Occipital lobe (tissue), 1 donor: ENCODE measurements at regions not wholly inside any gene's neighbourhood (a gene's known extent, or its start where the extent isn't known, plus 50 kb on each side); places are given as distances from the start of the nearest gene placed in this dataset.

Experiments
- DNase-seq: peaks from one replicate; lab custom pipeline; 2025; lab: John Stamatoyannopoulos, UW

GRCh38 chr4:1499465-1499864 lies 93.2 kb upstream of the NKX1-1 start:
- DNase-seq = no peak

GRCh38 chr4:1497189-1497801 lies 91.1 kb upstream of the NKX1-1 start:
- no peak for DNase-seq

GRCh38 chr4:1496116-1496642 lies 89.9 kb upstream of the NKX1-1 start:
- no peak for DNase-seq

- no peak for DNase-seq
These were observed 89.3 kb upstream of the NKX1-1 start for GRCh38 chr4:1495416-1496115.

GRCh38 chr4:1494416-1495315 lies 88.4 kb upstream of the NKX1-1 start:
- DNase-seq = no peak

- no peak for DNase-seq
These were observed 87.5 kb upstream of the NKX1-1 start for GRCh38 chr4:1493540-1494287.

- DNase-seq = no peak
These were observed 86.7 kb upstream of the NKX1-1 start for GRCh38 chr4:1492651-1493539.

GRCh38 chr4:1492142-1492457 lies 85.9 kb upstream of the NKX1-1 start:
- DNase-seq = no peak

- DNase-seq = no peak
These were observed 85.3 kb upstream of the NKX1-1 start for GRCh38 chr4:1491328-1492141.

- no peak for DNase-seq
These were observed 84.5 kb upstream of the NKX1-1 start for GRCh38 chr4:1490654-1491327.

- DNase-seq = no peak
These were observed 83.9 kb upstream of the NKX1-1 start for GRCh38 chr4:1490011-1490653.

- DNase-seq = no peak
These were observed 83.4 kb upstream of the NKX1-1 start for GRCh38 chr4:1489639-1489995.

- DNase-seq = no peak
These were observed 82.8 kb upstream of the NKX1-1 start for GRCh38 chr4:1488831-1489638.

- DNase-seq = no peak
These were observed 82.1 kb upstream of the NKX1-1 start for GRCh38 chr4:1488357-1488756.

GRCh38 chr4:1487761-1488160 lies 81.5 kb upstream of the NKX1-1 start:
- DNase-seq = no peak

GRCh38 chr4:1487106-1487505 lies 80.9 kb upstream of the NKX1-1 start:
- DNase-seq = no peak

GRCh38 chr4:1485280-1485679 lies 79.0 kb upstream of the NKX1-1 start:
- no peak for DNase-seq

GRCh38 chr4:1480720-1481119 lies 74.5 kb upstream of the NKX1-1 start:
- no peak for DNase-seq
